ENCODE measurements at regions not wholly inside any gene's neighbourhood (a gene's known extent, or its start where the extent isn't known, plus 50 kb on each side); places are given as distances from the start of the nearest gene placed in this dataset.
"Not testable (repeated sequence)": the region's sequence is repeated elsewhere in the genome, so short reads cannot be mapped to it uniquely, and the experiment has no call there.

GRCh38 chr4:34309383-34309906, 1934.9 kb downstream of the ARAP2 start:
- DNase-seq = no peak

GRCh38 chr4:34318773-34319172, 1925.5 kb downstream of the ARAP2 start:
- no peak for DNase-seq

GRCh38 chr4:34323549-34324320, 1920.6 kb downstream of the ARAP2 start:
- no peak for DNase-seq

- DNase-seq = no peak
Measured at GRCh38 chr4:34328939-34329338, 1915.4 kb downstream of the ARAP2 start.

- DNase-seq = not testable (repeated sequence)
Measured at GRCh38 chr4:34335156-34335555, 1909.2 kb downstream of the ARAP2 start.

GRCh38 chr4:34335556-34335955, 1908.8 kb downstream of the ARAP2 start:
- not testable (repeated sequence) for DNase-seq

- no peak for DNase-seq
Measured at GRCh38 chr4:34362654-34363053, 1881.7 kb downstream of the ARAP2 start.

- DNase-seq = no peak
Measured at GRCh38 chr4:34363842-34364241, 1880.5 kb downstream of the ARAP2 start.

GRCh38 chr4:34365946-34366345, 1878.4 kb downstream of the ARAP2 start:
- peak; percentile 86 for DNase-seq

- DNase-seq = no peak
Measured at GRCh38 chr4:34371676-34372075, 1872.6 kb downstream of the ARAP2 start.

GRCh38 chr4:34372815-34373214, 1871.5 kb downstream of the ARAP2 start:
- DNase-seq = no peak

GRCh38 chr4:34373456-34373855, 1870.9 kb downstream of the ARAP2 start:
- no peak for DNase-seq

GRCh38 chr4:34412233-34412632, 1832.1 kb downstream of the ARAP2 start:
- no peak for DNase-seq

GRCh38 chr4:34412911-34413310, 1831.4 kb downstream of the ARAP2 start:
- DNase-seq = no peak

- no peak for DNase-seq
Measured at GRCh38 chr4:34417160-34417559, 1827.2 kb downstream of the ARAP2 start.

GRCh38 chr4:34419871-34420270, 1824.4 kb downstream of the ARAP2 start:
- no peak for DNase-seq

- DNase-seq = no peak
Measured at GRCh38 chr4:34422472-34423175, 1821.7 kb downstream of the ARAP2 start.

- no peak for DNase-seq
Measured at GRCh38 chr4:34432706-34433105, 1811.6 kb downstream of the ARAP2 start.

GRCh38 chr4:34434377-34434776, 1809.9 kb downstream of the ARAP2 start:
- DNase-seq = not testable (repeated sequence)

- DNase-seq = no peak
Measured at GRCh38 chr4:34464196-34464595, 1780.1 kb downstream of the ARAP2 start.

GRCh38 chr4:34466411-34466810, 1777.9 kb downstream of the ARAP2 start:
- DNase-seq = no peak

GRCh38 chr4:34469516-34469915, 1774.8 kb downstream of the ARAP2 start:
- DNase-seq = no peak

- DNase-seq = no peak
Measured at GRCh38 chr4:34485252-34485651, 1759.1 kb downstream of the ARAP2 start.

Data from NCI-H187 treated with DMSO at 0.1 percent for 48 hours (cell line).